GM23338 (cell line): ENCODE measurements at regions not wholly inside any gene's neighbourhood (a gene's known extent, or its start where the extent isn't known, plus 50 kb on each side); places are given as distances from the start of the nearest gene placed in this dataset.

Source experiments
- EZH2 ChIP-seq: fragments of 200-600 bp; sonication (generic); IDR thresholded peaks from one replicate; pipeline ENCODE4 v1.8.0; 2017; ENCODE audit warnings: antibody characterized with exemption, mild to moderate bottlenecking, low read depth; ENCODE audit not compliant: unreplicated experiment
- EZH2phosphoT487 ChIP-seq: fragments of 200-600 bp; sonication (generic); IDR thresholded peaks from one replicate; pipeline ENCODE4 v1.8.1; 2018; ENCODE audit warnings: antibody characterized with exemption; ENCODE audit not compliant: unreplicated experiment
- NANOG ChIP-seq: IDR thresholded peaks from 2 replicates; pipeline ENCODE4 v1.6.1; 2016; ENCODE audit warnings: antibody characterized with exemption, borderline replicate concordance
- POLR2AphosphoS5 ChIP-seq: IDR thresholded peaks from 2 replicates; pipeline ENCODE4 v1.6.1; 2016; ENCODE audit warnings: antibody characterized with exemption, low read depth
- TF ChIP-seq, protein P1 (sequence below), 2 experiments: fragments of 200-600 bp in 1 of 2; sonication (generic) in 1 of 2; conservative IDR thresholded peaks; 2 replicates each; pipeline versions ENCODE4 v1.5.1 to v1.6.1; 2016 to 2017; ENCODE audit warnings: antibody characterized with exemption in 2 of 2, low read depth in 2 of 2, mild to moderate bottlenecking in 2 of 2, moderate library complexity in 1 of 2
- TF ChIP-seq, protein P2 (sequence below): IDR thresholded peaks from one replicate; pipeline ENCODE4 v1.6.1; 2018; ENCODE audit warnings: antibody characterized with exemption; ENCODE audit not compliant: unreplicated experiment
- TF ChIP-seq, protein P3 (sequence below): IDR thresholded peaks from 2 replicates; pipeline ENCODE4 v1.6.1; 2016; ENCODE audit warnings: antibody characterized with exemption

DNA sequence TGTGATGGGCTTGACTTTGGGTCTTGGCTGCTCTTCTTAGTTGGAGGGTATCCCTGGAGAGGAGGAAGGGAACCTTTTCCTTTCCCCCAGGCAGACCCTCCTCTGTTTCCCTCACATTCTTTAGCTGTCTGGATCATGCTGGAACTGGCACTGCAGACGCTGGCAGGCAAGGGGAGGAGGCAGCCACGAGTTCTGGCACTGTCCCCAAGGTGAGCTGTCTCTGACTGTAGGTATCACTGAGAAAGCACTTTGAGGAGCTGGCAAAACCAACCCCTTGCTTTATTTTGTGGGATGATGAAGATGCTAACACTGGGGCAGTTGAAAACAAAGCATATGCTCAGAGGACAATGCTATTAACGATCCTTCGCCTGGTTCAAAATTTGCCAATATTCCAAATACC lies 175.0 kb downstream of the SOX2 start:
- TF ChIP-seq, protein P1, sequence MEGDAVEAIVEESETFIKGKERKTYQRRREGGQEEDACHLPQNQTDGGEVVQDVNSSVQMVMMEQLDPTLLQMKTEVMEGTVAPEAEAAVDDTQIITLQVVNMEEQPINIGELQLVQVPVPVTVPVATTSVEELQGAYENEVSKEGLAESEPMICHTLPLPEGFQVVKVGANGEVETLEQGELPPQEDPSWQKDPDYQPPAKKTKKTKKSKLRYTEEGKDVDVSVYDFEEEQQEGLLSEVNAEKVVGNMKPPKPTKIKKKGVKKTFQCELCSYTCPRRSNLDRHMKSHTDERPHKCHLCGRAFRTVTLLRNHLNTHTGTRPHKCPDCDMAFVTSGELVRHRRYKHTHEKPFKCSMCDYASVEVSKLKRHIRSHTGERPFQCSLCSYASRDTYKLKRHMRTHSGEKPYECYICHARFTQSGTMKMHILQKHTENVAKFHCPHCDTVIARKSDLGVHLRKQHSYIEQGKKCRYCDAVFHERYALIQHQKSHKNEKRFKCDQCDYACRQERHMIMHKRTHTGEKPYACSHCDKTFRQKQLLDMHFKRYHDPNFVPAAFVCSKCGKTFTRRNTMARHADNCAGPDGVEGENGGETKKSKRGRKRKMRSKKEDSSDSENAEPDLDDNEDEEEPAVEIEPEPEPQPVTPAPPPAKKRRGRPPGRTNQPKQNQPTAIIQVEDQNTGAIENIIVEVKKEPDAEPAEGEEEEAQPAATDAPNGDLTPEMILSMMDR (conservative IDR thresholded peaks at IDR 0.05; ENCODE audit: low read depth in 2 of 2), result no peak
- TF ChIP-seq, protein P2, sequence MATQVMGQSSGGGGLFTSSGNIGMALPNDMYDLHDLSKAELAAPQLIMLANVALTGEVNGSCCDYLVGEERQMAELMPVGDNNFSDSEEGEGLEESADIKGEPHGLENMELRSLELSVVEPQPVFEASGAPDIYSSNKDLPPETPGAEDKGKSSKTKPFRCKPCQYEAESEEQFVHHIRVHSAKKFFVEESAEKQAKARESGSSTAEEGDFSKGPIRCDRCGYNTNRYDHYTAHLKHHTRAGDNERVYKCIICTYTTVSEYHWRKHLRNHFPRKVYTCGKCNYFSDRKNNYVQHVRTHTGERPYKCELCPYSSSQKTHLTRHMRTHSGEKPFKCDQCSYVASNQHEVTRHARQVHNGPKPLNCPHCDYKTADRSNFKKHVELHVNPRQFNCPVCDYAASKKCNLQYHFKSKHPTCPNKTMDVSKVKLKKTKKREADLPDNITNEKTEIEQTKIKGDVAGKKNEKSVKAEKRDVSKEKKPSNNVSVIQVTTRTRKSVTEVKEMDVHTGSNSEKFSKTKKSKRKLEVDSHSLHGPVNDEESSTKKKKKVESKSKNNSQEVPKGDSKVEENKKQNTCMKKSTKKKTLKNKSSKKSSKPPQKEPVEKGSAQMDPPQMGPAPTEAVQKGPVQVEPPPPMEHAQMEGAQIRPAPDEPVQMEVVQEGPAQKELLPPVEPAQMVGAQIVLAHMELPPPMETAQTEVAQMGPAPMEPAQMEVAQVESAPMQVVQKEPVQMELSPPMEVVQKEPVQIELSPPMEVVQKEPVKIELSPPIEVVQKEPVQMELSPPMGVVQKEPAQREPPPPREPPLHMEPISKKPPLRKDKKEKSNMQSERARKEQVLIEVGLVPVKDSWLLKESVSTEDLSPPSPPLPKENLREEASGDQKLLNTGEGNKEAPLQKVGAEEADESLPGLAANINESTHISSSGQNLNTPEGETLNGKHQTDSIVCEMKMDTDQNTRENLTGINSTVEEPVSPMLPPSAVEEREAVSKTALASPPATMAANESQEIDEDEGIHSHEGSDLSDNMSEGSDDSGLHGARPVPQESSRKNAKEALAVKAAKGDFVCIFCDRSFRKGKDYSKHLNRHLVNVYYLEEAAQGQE, result no peak
- TF ChIP-seq POLR2AphosphoS5 (no peak), EZH2 (no peak), NANOG (no peak), EZH2phosphoT487 (no peak)
- TF ChIP-seq, protein P3, sequence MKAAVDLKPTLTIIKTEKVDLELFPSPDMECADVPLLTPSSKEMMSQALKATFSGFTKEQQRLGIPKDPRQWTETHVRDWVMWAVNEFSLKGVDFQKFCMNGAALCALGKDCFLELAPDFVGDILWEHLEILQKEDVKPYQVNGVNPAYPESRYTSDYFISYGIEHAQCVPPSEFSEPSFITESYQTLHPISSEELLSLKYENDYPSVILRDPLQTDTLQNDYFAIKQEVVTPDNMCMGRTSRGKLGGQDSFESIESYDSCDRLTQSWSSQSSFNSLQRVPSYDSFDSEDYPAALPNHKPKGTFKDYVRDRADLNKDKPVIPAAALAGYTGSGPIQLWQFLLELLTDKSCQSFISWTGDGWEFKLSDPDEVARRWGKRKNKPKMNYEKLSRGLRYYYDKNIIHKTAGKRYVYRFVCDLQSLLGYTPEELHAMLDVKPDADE, result no peak
